Stomach (tissue), 8 donors: ENCODE measurements at regions not wholly inside any gene's neighbourhood (a gene's known extent, or its start where the extent isn't known, plus 50 kb on each side); places are given as distances from the start of the nearest gene placed in this dataset.
"Not testable (repeated sequence)": the region's sequence is repeated elsewhere in the genome, so short reads cannot be mapped to it uniquely, and the experiment has no call there.

ENCODE experiments used
- DNase-seq, 2 donors: peaks; one replicate each; pipeline versions ENCODE4 v3.0.0 to v3.0.0-alpha.2; 2013 to 2019
- H3K27ac ChIP-seq, 5 donors: fragments of 200-600 bp in 4 of 5; sonication (generic) in 4 of 5; one replicate each; pipeline ENCODE4 v1.5.1; 2013 to 2019; ENCODE audit warnings: mild to moderate bottlenecking in 1 of 5, moderate library complexity in 1 of 5
- H3K27me3 ChIP-seq, 3 donors: fragments of 200-600 bp; sonication (generic); one replicate each; pipeline ENCODE4 v1.5.1; 2017 to 2019; ENCODE audit warnings: mixed run types in 1 of 3
- H3K36me3 ChIP-seq, 4 donors: fragments of 200-600 bp; sonication (generic); 1 replicate in 3 of 4; 2 replicates in 1 of 4; pipeline ENCODE4 v1.5.1; 2016 to 2019
- H3K4me1 ChIP-seq, 4 donors: fragments of 200-600 bp; sonication (generic); one replicate each; pipeline ENCODE4 v1.5.1; 2016 to 2019
- H3K4me3 ChIP-seq, 4 donors: fragments of 200-600 bp; sonication (generic) in 3 of 4; one replicate each; pipeline ENCODE4 v1.5.1; 2016 to 2019; ENCODE audit warnings: mild to moderate bottlenecking in 1 of 4
- H3K9me3 ChIP-seq, 4 donors: fragments of 200-600 bp; sonication (generic); one replicate each; pipeline ENCODE4 v1.5.1; 2016 to 2019
- EP300 ChIP-seq: sonication (generic); formaldehyde crosslinking; IDR thresholded peaks from one replicate; pipeline ENCODE4 v1.6.1; 2017; ENCODE audit warnings: antibody characterized with exemption
- POLR2A ChIP-seq, 4 donors: fragments of 450-650 bp; IDR thresholded peaks; one replicate each; pipeline ENCODE4 v1.6.1; 2016; ENCODE audit warnings: antibody characterized with exemption in 4 of 4, control low read depth in 2 of 4, mild to moderate bottlenecking in 1 of 4, moderate library complexity in 1 of 4
- POLR2AphosphoS5 ChIP-seq, 3 donors: sonication (generic); formaldehyde crosslinking; IDR thresholded peaks; one replicate each; pipeline ENCODE4 v1.6.1; 2016; ENCODE audit warnings: antibody characterized with exemption in 3 of 3
- WGBS, 5 donors: extraction: QIAGEN DNeasy Blood & Tissue Kit in 3 of 5; methylation state at CpG; one replicate each; pipeline versions ENCODE4 v1.1.5 to v1.1.7; 2013 to 2018; 5-methylcytosine and 5-hydroxymethylcytosine counted together
- intact Hi-C: fragments of 100-400 bp; cut with DNase I; formaldehyde crosslinking; loops from one replicate; pipeline ENCODE4 v1.15.1; 2023; ENCODE audit warnings: low total_unique reads
- TF ChIP-seq, protein P1 (sequence below), 7 experiments: fragments of 450-650 bp in 4 of 7; fragments of 200-600 bp in 3 of 7; sonication (generic) in 3 of 7; IDR thresholded peaks; one replicate each; pipeline ENCODE4 v1.5.1; 2016 to 2019; ENCODE audit warnings: antibody characterized with exemption in 7 of 7, control low read depth in 2 of 7, mild to moderate bottlenecking in 1 of 7
- donor health status: healthy with polysubstance abuse.
- donor health status: Bipolar disorder and iron deficiency.
- donor health status: healthy.

DNA sequence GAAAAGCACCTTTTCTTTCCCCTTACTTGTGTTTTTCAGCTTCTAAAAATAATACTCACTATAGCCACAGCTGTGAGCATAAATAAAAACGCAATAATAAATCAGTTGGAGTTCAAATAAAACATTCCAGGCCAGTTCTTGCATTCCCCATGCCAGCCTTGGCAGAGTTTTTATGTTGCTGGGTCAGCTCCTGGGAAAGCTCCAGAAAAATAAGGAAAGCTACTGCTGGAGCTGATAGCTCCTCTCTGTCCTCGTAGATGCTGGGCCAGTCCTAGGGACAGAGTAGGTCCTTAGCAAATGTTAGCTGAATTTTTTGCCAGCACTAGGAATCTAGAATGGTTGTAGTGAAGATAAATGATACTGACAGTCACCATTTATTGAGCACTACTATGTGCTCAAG is 389.0 kb upstream of the SYNCRIP start:
- WGBS, 5 donors = 37 to 61% (median 43%) methylated on average over 2 of the region's 2 CpGs
- Histone ChIP-seq H3K9me3 (no peaks in the 10 kb centered on the region), H3K4me3 (no peak overlapping the region), H3K27me3 (no peaks in the 10 kb centered on the region), H3K27ac (no peak overlapping the region), H3K4me1 (peaks cover 0 to 6% (median 0%) of the 10 kb centered on the region in 4 donors), H3K36me3 (no peaks in the 10 kb centered on the region)
- DNase-seq = no peak
- no peak for TF ChIP-seq POLR2AphosphoS5 (IDR thresholded peaks at IDR 0.05)
- no peak for TF ChIP-seq POLR2A (IDR thresholded peaks at IDR 0.05)
- no peak for TF ChIP-seq EP300
- TF ChIP-seq, protein P1, sequence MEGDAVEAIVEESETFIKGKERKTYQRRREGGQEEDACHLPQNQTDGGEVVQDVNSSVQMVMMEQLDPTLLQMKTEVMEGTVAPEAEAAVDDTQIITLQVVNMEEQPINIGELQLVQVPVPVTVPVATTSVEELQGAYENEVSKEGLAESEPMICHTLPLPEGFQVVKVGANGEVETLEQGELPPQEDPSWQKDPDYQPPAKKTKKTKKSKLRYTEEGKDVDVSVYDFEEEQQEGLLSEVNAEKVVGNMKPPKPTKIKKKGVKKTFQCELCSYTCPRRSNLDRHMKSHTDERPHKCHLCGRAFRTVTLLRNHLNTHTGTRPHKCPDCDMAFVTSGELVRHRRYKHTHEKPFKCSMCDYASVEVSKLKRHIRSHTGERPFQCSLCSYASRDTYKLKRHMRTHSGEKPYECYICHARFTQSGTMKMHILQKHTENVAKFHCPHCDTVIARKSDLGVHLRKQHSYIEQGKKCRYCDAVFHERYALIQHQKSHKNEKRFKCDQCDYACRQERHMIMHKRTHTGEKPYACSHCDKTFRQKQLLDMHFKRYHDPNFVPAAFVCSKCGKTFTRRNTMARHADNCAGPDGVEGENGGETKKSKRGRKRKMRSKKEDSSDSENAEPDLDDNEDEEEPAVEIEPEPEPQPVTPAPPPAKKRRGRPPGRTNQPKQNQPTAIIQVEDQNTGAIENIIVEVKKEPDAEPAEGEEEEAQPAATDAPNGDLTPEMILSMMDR (IDR thresholded peaks at IDR 0.05) = no peak
- intact Hi-C loops = no loop called here

DNA sequence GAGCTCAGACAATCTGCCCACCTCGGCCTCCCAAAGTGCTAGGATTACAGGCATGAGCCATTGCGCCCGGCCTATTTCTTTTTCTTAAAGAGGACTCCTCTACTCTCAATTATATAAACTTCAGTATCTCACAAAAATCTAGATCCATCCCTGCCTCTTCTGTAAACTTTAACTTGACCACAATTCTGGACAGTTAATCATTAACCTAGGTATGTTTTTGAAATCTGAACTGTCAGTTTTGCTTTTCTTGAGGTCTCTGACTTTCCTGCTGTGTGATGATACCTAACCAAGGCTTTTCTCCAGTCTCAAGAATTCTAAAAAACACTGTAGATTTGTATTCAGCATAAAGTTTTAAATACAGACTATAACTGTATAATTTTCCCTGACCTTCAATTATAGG is 388.2 kb upstream of the SYNCRIP start:
- no peak overlapping the region for H3K4me3 ChIP-seq
- H3K27me3 ChIP-seq = no peaks in the 10 kb centered on the region
- H3K27ac ChIP-seq = no peak overlapping the region
- TF ChIP-seq, protein P1 (IDR thresholded peaks at IDR 0.05) = no peak
- no peak for TF ChIP-seq EP300
- TF ChIP-seq POLR2A (IDR thresholded peaks at IDR 0.05) = no peak
- no peak for TF ChIP-seq POLR2AphosphoS5 (IDR thresholded peaks at IDR 0.05)
- WGBS, 5 donors = 51 to 80% (median 72%) methylated on average over 3 of the region's 3 CpGs
- no peaks in the 10 kb centered on the region for H3K9me3 ChIP-seq
- DNase-seq = no peak
- intact Hi-C loops = no loop called here
- peaks cover 0 to 6% (median 0%) of the 10 kb centered on the region in 4 donors for H3K4me1 ChIP-seq
- no peaks in the 10 kb centered on the region for H3K36me3 ChIP-seq

DNA sequence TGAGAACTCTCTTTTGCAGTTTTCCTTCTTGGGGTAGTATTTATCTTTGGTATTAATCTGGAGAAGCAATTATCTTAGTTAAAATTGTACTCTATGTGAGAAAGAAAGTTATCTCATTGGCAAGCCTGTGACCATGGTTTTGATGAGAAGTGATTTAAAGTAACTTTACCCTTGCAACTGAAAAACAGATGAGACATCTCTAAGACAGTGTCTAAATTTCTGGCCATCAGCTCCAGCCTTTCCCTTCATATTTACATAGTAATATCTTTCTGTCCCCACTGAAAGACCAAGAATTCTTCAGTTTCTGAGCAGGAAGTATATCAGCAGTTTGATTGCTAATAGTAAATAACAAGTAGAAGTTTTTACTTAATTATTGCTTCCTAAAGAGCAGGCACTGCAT is 386.1 kb upstream of the SYNCRIP start:
- no peak for DNase-seq
- intact Hi-C loops = no loop called here
- Histone ChIP-seq H3K4me1 (peaks cover 0 to 6% (median 0%) of the 10 kb centered on the region in 4 donors), H3K4me3 (no peak overlapping the region), H3K36me3 (no peaks in the 10 kb centered on the region), H3K9me3 (no peaks in the 10 kb centered on the region), H3K27me3 (no peaks in the 10 kb centered on the region), H3K27ac (no peak overlapping the region)
- TF ChIP-seq POLR2A (IDR thresholded peaks at IDR 0.05) = no peak
- TF ChIP-seq EP300 = no peak
- no peak for TF ChIP-seq POLR2AphosphoS5 (IDR thresholded peaks at IDR 0.05)
- TF ChIP-seq, protein P1 (IDR thresholded peaks at IDR 0.05) = no peak

DNA sequence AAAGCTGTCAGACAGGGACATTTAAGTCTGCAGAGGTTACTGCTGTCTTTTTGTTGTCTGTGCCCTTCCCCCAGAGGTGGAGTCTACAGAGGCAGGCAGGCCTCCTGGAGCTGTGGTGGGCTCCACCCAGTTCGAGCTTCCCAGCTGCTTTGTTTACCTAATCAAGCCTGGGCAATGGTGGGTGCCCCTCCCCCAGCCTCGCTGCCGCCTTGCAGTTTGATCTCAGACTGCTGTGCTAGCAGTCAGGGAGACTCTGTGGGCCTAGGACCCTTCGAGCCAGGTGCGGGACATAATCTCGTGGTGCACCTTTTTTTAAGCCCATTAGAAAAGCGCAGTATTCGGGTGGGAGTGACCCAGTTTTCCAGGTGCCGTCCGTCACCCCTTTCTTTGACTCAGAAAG is 384.2 kb upstream of the SYNCRIP start:
- H3K27me3 ChIP-seq, DNase-seq, H3K4me1 ChIP-seq, H3K9me3 ChIP-seq, intact Hi-C loops, H3K27ac ChIP-seq, H3K36me3 ChIP-seq, H3K4me3 ChIP-seq: not testable (repeated sequence)
- WGBS, 5 donors = 38 to 55% (median 43%) methylated on average over 10 of the region's 10 CpGs

DNA sequence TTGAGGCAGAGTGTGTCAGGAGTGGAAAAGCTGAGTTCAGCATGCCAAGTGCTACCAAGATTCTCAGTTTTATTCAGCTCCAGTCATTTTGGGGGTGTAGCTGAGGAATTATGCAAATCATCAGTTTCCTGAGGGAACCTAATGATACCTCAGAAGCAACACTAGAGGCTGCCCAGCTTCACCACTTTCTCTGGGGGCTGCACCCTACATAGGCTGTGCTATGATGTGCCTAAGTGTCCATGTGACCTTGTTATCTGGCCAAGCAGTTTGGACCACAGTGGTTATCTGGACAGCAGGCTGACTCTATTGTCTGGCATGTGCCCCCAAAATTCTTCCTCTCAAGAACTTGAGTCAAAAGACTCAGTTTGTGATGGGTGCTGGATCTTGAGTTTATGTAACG is 374.6 kb upstream of the SYNCRIP start:
- no peaks in the 10 kb centered on the region for H3K27me3 ChIP-seq
- no peaks in the 10 kb centered on the region for H3K36me3 ChIP-seq
- peaks cover 0 to 9% (median 0%) of the 10 kb centered on the region in 4 donors for H3K4me1 ChIP-seq
- WGBS, 5 donors = 69 to 83% (median 77%) methylated on average over 1 of the region's 1 CpG
- H3K9me3 ChIP-seq = no peaks in the 10 kb centered on the region
- no peak overlapping the region for H3K4me3 ChIP-seq
- TF ChIP-seq, protein P1 (IDR thresholded peaks at IDR 0.05) = no peak
- DNase-seq = no peak
- intact Hi-C loops = no loop called here
- H3K27ac ChIP-seq = no peak overlapping the region
